Fibroblast of gingiva (primary cell): ENCODE measurements at regions not wholly inside any gene's neighbourhood (a gene's known extent, or its start where the extent isn't known, plus 50 kb on each side); places are given as distances from the start of the nearest gene placed in this dataset.
"Not testable (repeated sequence)": the region's sequence is repeated elsewhere in the genome, so short reads cannot be mapped to it uniquely, and the experiment has no call there.

ENCODE experiments used
- DNase-seq: peaks from one replicate; pipeline ENCODE4 v3.0.0-alpha.2; 2011; ENCODE audit warnings: low read depth

DNA sequence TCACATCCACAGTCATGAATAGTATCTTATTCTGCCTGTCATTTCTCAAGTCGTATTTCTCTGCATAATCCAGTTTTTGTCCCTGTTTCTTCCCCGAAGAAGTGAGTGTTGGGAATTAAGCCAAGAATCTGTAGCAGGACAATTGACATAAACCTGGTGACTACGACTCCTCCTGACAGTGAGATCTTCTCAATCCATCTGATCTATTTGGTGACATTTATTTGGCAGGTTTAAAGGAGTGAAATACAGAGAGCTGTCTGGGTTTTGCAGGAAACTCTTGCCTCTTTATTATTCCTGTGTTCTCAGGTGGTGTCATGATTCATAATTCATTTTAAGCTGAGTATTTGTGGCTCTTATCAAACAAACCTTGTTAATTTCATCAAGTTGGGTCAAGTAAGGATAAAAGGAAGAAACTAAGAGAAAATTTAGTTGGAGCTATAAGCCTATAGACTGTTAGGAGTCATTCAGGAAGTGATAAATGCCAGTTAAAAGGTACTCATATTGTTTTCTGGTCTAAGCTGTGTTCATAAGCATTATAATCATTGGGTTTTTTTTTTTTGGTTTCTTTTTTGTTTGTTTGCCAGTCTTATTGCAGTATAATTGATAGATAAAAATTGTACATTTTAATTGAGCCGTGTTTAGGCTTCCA, 95.9 kb upstream of the PCSK1 start:
- DNase-seq, result no peak

DNA sequence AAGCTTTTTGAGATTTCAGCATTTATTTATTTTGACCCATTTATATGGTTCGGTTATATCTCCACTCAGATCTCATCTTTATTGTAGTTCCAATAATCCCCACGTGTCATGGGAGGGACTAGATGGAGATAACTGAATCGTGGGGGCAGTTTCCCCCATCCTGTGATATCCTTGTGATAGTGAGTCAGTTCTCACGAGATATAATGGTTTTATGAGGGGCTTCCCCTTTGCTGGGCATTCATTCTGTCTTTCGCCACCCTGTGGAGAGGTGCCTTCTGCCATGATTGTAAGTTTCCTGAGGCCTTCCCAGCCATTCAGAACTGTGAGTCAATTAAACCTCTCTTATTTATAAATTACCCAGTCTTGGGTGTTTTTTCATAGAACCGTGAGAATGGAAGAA, 96.5 kb upstream of the PCSK1 start:
- no peak for DNase-seq

DNA sequence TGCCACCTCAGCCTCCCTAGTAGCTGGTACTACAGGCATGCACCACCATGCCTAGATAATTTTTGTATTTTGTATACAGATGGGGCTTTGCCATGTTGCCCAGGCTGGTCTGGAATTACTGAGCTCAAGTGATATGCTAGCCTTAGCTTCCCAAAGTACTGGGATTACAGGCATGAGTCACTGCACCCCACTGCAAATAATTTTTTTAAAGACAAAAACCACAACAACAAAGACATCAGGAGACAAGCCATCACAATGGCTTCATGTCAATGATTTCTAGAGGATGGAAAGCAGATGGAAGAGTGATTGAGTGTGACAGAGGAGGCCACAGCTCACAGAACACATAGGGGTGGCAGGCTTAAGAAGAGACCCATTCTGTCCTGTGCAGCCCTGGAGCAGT, 97.9 kb upstream of the PCSK1 start:
- no peak for DNase-seq

GRCh38 chr5:96533371-96533770, 100.3 kb upstream of the PCSK1 start:
- DNase-seq, result no peak

DNA sequence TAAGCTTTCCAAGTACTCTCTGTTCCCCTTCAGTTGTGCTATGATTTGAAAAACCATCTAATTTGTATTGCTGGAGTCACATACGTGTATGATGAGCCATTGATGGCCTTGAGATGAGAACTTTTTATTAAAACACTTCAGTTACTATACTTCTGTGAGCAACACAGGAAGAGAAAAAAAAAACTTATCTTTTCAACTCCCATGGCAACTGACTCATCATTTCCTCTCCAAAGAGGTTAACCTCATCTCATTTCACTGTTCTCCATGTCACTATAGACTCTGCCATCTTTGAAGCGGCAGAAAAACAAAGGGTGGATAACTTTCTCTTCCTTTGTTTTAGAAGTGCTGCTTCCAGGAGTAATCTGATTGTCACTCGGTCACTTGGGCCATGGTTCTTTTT, 104.3 kb upstream of the PCSK1 start:
- peak; percentile 46 for DNase-seq

DNA sequence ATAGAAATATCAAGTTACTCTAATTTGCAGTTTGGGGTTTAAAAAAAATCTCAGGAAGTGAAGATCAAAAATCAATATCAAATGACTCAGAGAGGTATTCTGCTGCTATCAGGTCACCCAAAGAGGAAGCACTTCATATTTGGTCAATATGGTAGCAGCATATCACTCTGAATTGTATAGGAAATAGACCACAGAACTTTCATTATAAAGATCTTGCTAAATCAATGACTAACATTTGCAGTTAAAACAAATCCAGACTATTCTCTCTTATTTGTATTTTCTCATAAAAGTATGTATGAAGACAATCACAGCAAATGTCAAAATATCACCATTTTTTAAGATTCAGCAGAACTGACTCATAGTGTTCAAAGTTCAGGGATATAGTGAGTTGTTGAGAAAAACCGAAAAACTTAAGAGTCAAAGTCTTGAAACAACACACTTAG, 105.8 kb upstream of the PCSK1 start:
- peak; percentile 49 for DNase-seq

DNA sequence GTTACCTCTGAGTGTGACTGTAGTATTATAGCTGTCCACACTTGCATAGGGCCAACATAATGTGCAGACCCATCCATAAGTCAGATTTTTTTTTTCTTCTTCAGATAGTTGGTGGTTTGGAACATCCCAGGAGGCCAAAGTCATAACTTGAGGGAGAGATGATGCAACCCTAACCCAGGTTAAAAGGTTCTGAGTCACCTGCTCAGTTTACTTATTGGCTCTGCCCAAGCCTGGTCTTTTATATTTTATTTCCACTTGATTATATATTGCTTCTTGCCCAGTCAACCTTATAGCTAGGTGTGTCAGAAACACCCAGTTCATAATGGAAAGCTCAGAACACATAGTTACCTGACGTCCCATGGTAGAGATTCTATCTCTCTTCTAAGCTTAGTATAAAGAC, 113.1 kb upstream of the PCSK1 start:
- no peak for DNase-seq

GRCh38 chr5:96547486-96547885, 114.4 kb upstream of the PCSK1 start:
- DNase-seq, result no peak

GRCh38 chr5:96548905-96549304, 113.3 kb upstream of the CAST start:
- DNase-seq, result peak; percentile 73

- not testable (repeated sequence) for DNase-seq
Observed at GRCh38 chr5:96560857-96561256, 101.3 kb upstream of the CAST start.

- DNase-seq, result peak; percentile 9
Observed at GRCh38 chr5:96562614-96563013, 99.6 kb upstream of the CAST start.

GRCh38 chr5:96563816-96564215, 98.4 kb upstream of the CAST start:
- DNase-seq, result no peak

- peak; percentile 76 for DNase-seq
Observed at GRCh38 chr5:96565582-96566265, 96.5 kb upstream of the CAST start.

DNA sequence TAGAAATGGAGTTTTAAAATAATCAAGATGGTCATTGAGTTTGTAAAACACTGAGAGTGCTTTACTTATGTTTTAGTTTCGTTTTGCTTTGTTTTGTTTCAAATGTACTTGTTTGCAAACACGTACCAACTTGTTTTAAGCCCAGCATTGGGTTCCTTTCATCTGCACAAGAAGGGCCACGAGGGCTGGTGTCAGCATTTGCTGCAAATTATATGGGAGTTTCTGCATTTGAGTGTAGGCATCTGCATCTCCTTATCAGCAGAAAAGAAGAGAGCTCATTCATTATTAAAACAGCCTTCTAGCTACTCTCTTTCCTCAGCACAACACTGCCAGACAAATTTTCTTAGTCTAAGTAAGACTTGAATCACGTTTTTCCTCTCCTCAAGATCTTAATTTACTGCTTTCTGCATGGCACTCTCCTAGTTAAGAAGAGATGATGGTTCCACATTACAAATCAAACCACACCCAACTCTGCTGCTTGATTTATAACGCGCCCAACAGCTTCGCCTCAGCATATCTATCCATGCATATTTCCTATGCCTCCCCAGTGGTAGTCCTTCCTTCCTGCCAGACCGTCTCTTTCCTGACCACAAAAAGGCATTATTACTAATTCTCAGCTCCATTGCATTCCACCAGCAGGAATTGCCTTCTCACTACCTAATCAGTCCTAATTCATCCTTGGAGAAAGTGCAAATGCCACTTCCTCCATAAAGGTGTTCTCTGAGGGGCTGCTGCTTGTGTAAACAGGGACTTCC, 95.2 kb upstream of the CAST start:
- DNase-seq, result no peak

GRCh38 chr5:96569332-96569731, 92.8 kb upstream of the CAST start:
- no peak for DNase-seq

DNA sequence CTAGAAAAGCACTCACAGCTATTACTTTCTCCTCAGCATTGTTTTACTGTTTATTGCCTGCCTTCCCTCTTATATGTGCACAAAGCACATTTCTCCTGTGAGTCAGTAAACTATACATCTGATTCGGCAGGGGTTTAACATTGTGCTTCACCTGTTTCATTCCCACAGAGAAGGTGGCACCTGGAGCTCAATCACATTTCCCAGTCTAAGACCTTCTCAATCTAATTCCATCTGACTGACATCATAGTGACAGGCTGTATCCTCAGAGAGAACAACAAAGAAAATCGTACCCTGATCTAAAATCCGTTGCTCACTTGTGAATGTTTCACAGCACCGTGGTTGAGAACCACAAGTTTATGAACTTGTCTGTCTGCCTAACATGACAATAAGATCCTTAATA, 92.4 kb upstream of the CAST start:
- no peak for DNase-seq

GRCh38 chr5:96572864-96573512, 89.2 kb upstream of the CAST start:
- DNase-seq, result peak; percentile 76

- DNase-seq, result no peak
Observed at GRCh38 chr5:96573513-96573894, 88.7 kb upstream of the CAST start.

GRCh38 chr5:96576876-96577275, 85.3 kb upstream of the CAST start:
- DNase-seq, result no peak

- no peak for DNase-seq
Observed at GRCh38 chr5:96577909-96578308, 84.3 kb upstream of the CAST start.

DNA sequence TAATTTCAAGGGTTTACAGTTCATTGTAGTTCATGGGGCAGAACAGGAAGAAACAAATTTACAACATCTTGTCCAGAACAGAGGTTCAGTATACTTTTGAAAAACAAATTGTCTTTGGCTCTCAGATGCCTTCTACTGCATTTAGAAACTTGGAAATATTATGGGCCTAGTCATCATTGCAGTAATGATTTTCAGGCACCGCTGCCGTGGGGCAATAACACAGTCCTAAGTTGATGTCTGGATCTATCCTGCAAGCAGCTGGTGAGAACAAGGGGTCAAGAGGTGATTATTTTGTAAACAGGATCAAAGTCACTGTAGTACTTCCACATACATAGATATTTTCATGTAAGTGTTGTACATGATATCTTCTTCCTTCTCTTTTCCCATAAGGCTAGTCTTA, 82.5 kb upstream of the CAST start:
- no peak for DNase-seq

DNA sequence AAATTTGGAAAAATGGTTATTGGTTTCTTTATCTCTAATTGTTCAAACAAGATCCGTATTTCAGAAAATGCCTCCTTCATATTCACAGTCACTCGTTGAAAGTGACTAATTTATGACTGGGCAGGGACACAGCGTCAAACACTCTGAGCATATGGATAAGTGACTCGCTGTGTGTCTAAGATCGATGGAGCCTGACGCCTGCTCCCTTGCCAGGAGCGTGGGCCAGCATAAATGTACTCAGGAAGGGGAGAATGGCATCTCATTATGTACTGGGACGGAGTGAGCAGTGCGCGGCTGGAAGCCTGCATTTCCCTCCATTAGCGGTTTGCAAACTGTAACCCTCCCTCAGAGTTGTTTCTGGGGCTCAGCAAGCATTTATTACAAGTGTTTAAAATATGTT, 79.8 kb upstream of the CAST start:
- DNase-seq, result no peak

GRCh38 chr5:96584712-96585111, 77.5 kb upstream of the CAST start:
- DNase-seq, result no peak
